H9 (cell line): ENCODE measurements at regions not wholly inside any gene's neighbourhood (a gene's known extent, or its start where the extent isn't known, plus 50 kb on each side); places are given as distances from the start of the nearest gene placed in this dataset.

ENCODE experiments used
- DNase-seq: peaks from one replicate; pipeline ENCODE4 v3.0.0-alpha.2; 2017
- H2AFZ ChIP-seq: one replicate; pipeline ENCODE4 v1.6.1; 2013; ENCODE audit warnings: mild to moderate bottlenecking, low read length, control low read depth, moderate library complexity
- H2AK5ac ChIP-seq: 2 replicates; pipeline ENCODE4 v1.6.1; 2013; ENCODE audit warnings: low read length, control low read depth, mixed read lengths; ENCODE audit not compliant: insufficient read length
- H2BK120ac ChIP-seq: one replicate; pipeline ENCODE4 v1.6.1; 2013; ENCODE audit warnings: low read depth, mild to moderate bottlenecking, low read length, control low read depth, inconsistent platforms; ENCODE audit not compliant: poor library complexity, severe bottlenecking
- H2BK12ac ChIP-seq: 2 replicates; pipeline ENCODE4 v1.6.1; 2013; ENCODE audit warnings: low read length, control low read depth, mixed read lengths, low read depth; ENCODE audit not compliant: insufficient read length
- H2BK15ac ChIP-seq: 2 replicates; pipeline ENCODE4 v1.6.1; 2013; ENCODE audit warnings: low read depth, low read length, control low read depth
- H2BK20ac ChIP-seq: one replicate; pipeline ENCODE4 v1.6.1; 2013; ENCODE audit warnings: low read depth, mild to moderate bottlenecking, low read length, control low read depth, inconsistent platforms; ENCODE audit not compliant: poor library complexity, severe bottlenecking
- H2BK5ac ChIP-seq: 2 replicates; pipeline ENCODE4 v1.6.1; 2013; ENCODE audit warnings: low read length, control low read depth, mixed read lengths; ENCODE audit not compliant: insufficient read length
- H3K14ac ChIP-seq: 2 replicates; pipeline ENCODE4 v1.6.1; 2013; ENCODE audit warnings: low read length, control low read depth; ENCODE audit not compliant: insufficient read depth
- H3K18ac ChIP-seq: 2 replicates; pipeline ENCODE4 v1.6.1; 2013; ENCODE audit warnings: low read depth, mild to moderate bottlenecking, mixed read lengths, low read length, control low read depth; ENCODE audit not compliant: insufficient read length
- H3K23ac ChIP-seq: 2 replicates; pipeline ENCODE4 v1.6.1; 2013; ENCODE audit warnings: low read length, control low read depth, mixed read lengths, low read depth; ENCODE audit not compliant: insufficient read length
- H3K23me2 ChIP-seq: 2 replicates; pipeline ENCODE4 v1.6.1; 2013; ENCODE audit warnings: low read depth, mild to moderate bottlenecking, mixed read lengths, low read length, control low read depth; ENCODE audit not compliant: insufficient read length, poor library complexity, severe bottlenecking
- H3K27ac ChIP-seq: 2 replicates; pipeline ENCODE4 v1.5.1; 2013; ENCODE audit warnings: low read length, control low read depth, mixed read lengths, low read depth; ENCODE audit not compliant: insufficient read length
- H3K27me3 ChIP-seq: 2 replicates; pipeline ENCODE4 v1.6.1; 2013; ENCODE audit warnings: low read length, control low read depth, inconsistent platforms; ENCODE audit not compliant: insufficient read depth
- H3K4ac ChIP-seq: 2 replicates; pipeline ENCODE4 v1.6.1; 2013; ENCODE audit warnings: low read depth, mild to moderate bottlenecking, control low read depth, inconsistent platforms, low read length, moderate library complexity
- H3K4me1 ChIP-seq: 2 replicates; pipeline ENCODE4 v1.6.1; 2013; ENCODE audit warnings: low read length, control low read depth, inconsistent platforms; ENCODE audit not compliant: insufficient read depth
- H3K4me2 ChIP-seq: 2 replicates; pipeline ENCODE4 v1.6.1; 2013; ENCODE audit warnings: low read length, control low read depth, mixed read lengths; ENCODE audit not compliant: insufficient read length, insufficient read depth
- H3K56ac ChIP-seq: 2 replicates; pipeline ENCODE4 v1.6.1; 2013; ENCODE audit warnings: low read depth, mild to moderate bottlenecking, mixed read lengths, low read length, control low read depth; ENCODE audit not compliant: insufficient read length
- H3K79me1 ChIP-seq: 2 replicates; pipeline ENCODE4 v1.6.1; 2013; ENCODE audit warnings: low read depth, mild to moderate bottlenecking, moderate library complexity, low read length, control low read depth, inconsistent platforms; ENCODE audit not compliant: insufficient read depth, poor library complexity, severe bottlenecking
- H3K79me2 ChIP-seq: 2 replicates; pipeline ENCODE4 v1.6.1; 2013; ENCODE audit warnings: low read length, control low read depth, inconsistent platforms; ENCODE audit not compliant: insufficient read depth
- H3K9ac ChIP-seq: 2 replicates; pipeline ENCODE4 v1.6.1; 2013; ENCODE audit warnings: low read length, control low read depth, mixed read lengths; ENCODE audit not compliant: insufficient read length; ENCODE audit errors: extremely low read depth
- H3K9me3 ChIP-seq: one replicate; pipeline ENCODE4 v1.6.1; 2013; ENCODE audit warnings: low read depth, low read length, inconsistent platforms; ENCODE audit not compliant: control insufficient read depth
- H3T11ph ChIP-seq: one replicate; pipeline ENCODE4 v1.6.1; 2013; ENCODE audit warnings: mild to moderate bottlenecking, low read length, control low read depth, inconsistent platforms
- H4K20me1 ChIP-seq: one replicate; pipeline ENCODE4 v1.6.1; 2013; ENCODE audit not compliant: control insufficient read depth, insufficient read length, insufficient read depth
- H4K5ac ChIP-seq: 2 replicates; pipeline ENCODE4 v1.6.1; 2013; ENCODE audit warnings: low read depth, mild to moderate bottlenecking, mixed read lengths, low read length, control low read depth; ENCODE audit not compliant: insufficient read length
- H4K8ac ChIP-seq: replicated peaks from 2 replicates; pipeline ENCODE4 v1.6.1; 2013; ENCODE audit warnings: low read length, control low read depth, mixed read lengths, low read depth; ENCODE audit not compliant: insufficient read length
- H4K91ac ChIP-seq: 2 replicates; pipeline ENCODE4 v1.6.1; 2013; ENCODE audit warnings: low read depth, mild to moderate bottlenecking, moderate library complexity, mixed read lengths, low read length, control low read depth; ENCODE audit not compliant: insufficient read length
- H3K27ac Mint-ChIP-seq, 3 experiments: 2 replicates in 2 of 3; 3 replicates in 1 of 3; pipeline ENCODE4 v1.8.0; 2020 to 2021; ENCODE audit warnings: mixed read lengths in 3 of 3, mild to moderate bottlenecking in 1 of 3, moderate library complexity in 1 of 3
- H3K27me3 Mint-ChIP-seq: 2 replicates; pipeline ENCODE4 v1.8.0; 2021; ENCODE audit warnings: low read depth, mild to moderate bottlenecking, moderate library complexity, mixed read lengths
- H3K36me3 Mint-ChIP-seq, 3 experiments: 2 replicates in 2 of 3; 3 replicates in 1 of 3; pipeline ENCODE4 v1.8.0; 2020 to 2021; ENCODE audit warnings: low read depth in 3 of 3, mixed read lengths in 3 of 3; ENCODE audit not compliant: insufficient read depth in 1 of 3
- H3K4me1 Mint-ChIP-seq, 2 experiments: 2 replicates each; pipeline ENCODE4 v1.8.0; 2020; ENCODE audit warnings: mixed read lengths in 2 of 2
- H3K4me3 Mint-ChIP-seq, 2 experiments: 2 replicates in 1 of 2; 3 replicates in 1 of 2; pipeline ENCODE4 v1.8.0; 2020 to 2021; ENCODE audit warnings: mild to moderate bottlenecking in 2 of 2, mixed read lengths in 2 of 2, moderate library complexity in 1 of 2
- H3K9me3 Mint-ChIP-seq, 2 experiments: 2 replicates in 1 of 2; 3 replicates in 1 of 2; pipeline ENCODE4 v1.8.0; 2020; ENCODE audit warnings: mild to moderate bottlenecking in 2 of 2, mixed read lengths in 2 of 2, moderate library complexity in 1 of 2
- CTCF ChIP-seq: fragments of 200-600 bp; sonication (generic); conservative IDR thresholded peaks from 3 replicates; pipeline ENCODE4 v1.8.0; 2021; ENCODE audit warnings: antibody characterized with exemption, mild to moderate bottlenecking
- WGBS: extraction: QIAGEN DNeasy Blood & Tissue Kit; methylation state at CpG from one replicate; pipeline ENCODE4 v1.1.7; 2013; ENCODE audit warnings: missing lambda C conversion rate, low lambda C conversion rate, mixed read lengths; ENCODE audit not compliant: insufficient read length; ENCODE audit errors: extremely low coverage; 5-methylcytosine and 5-hydroxymethylcytosine counted together

- no peak overlapping the region for H4K8ac ChIP-seq
- peaks cover 7% of the 10 kb centered on the region in 2 experiments; a peak in 4 of 5 replicates for H3K9me3 Mint-ChIP-seq
- H3K27ac Mint-ChIP-seq: peak overlapping the region; percentile 2 to 42 (median 14); a peak in 5 of 7 replicates
- H3K27me3 ChIP-seq: no peaks in the 10 kb centered on the region
- no peak overlapping the region for H2BK15ac ChIP-seq
- H3K4me1 ChIP-seq: no peaks in the 10 kb centered on the region; the same call in 1 of the 2 replicates
- DNase-seq: peak; percentile 51
- no peak for TF ChIP-seq CTCF
- H2AK5ac ChIP-seq: no peak overlapping the region
- H3K4ac ChIP-seq: no peak overlapping the region
- H3K23me2 ChIP-seq: no peaks in the 10 kb centered on the region
- no peak overlapping the region for H3K23ac ChIP-seq
- no peak overlapping the region for H3K9ac ChIP-seq
- H3T11ph ChIP-seq: no peak overlapping the region
- H3K14ac ChIP-seq: no peak overlapping the region
- H3K56ac ChIP-seq: no peak overlapping the region
- H4K20me1 ChIP-seq: no peaks in the 10 kb centered on the region
- H3K27ac ChIP-seq: peak overlapping the region; percentile 29
- H3K79me2 ChIP-seq: no peaks in the 10 kb centered on the region
- peaks cover 0 to 9% (median 4%) of the 10 kb centered on the region in 3 experiments; a peak in 4 of 7 replicates for H3K36me3 Mint-ChIP-seq
- H3K4me1 Mint-ChIP-seq: peaks cover 14% of the 10 kb centered on the region in 2 experiments
- no peaks in the 10 kb centered on the region for H3K79me1 ChIP-seq
- no peak overlapping the region for H2BK20ac ChIP-seq
- no peak overlapping the region for H2BK5ac ChIP-seq
- peaks cover 2% of the 10 kb centered on the region for H3K9me3 ChIP-seq
- H3K4me2 ChIP-seq: no peak overlapping the region
- no peak overlapping the region for H2BK12ac ChIP-seq
- no CpG with 5 or more reads among the region's 4 CpGs for WGBS
- no peak overlapping the region for H3K18ac ChIP-seq
- H4K91ac ChIP-seq: no peak overlapping the region
- H3K27me3 Mint-ChIP-seq: no peaks in the 10 kb centered on the region
- H2BK120ac ChIP-seq: no peak overlapping the region
- no peak overlapping the region for H4K5ac ChIP-seq
- no peak overlapping the region for H3K4me3 Mint-ChIP-seq
- H2AFZ ChIP-seq: peak overlapping the region; percentile 65
These were observed 58.0 kb upstream of the JAK2 start for GRCh38 chr9:4927043-4927471.
